ENCODE measurements at regions not wholly inside any gene's neighbourhood (a gene's known extent, or its start where the extent isn't known, plus 50 kb on each side); places are given as distances from the start of the nearest gene placed in this dataset.

GRCh38 chr14:101192661-101193000, 289.1 kb upstream of the RTL1 start:
- TF ChIP-seq EZH2 (IDR thresholded peaks at IDR 0.05; ENCODE audit: insufficient read depth, low read length) (no peak), CTCF (IDR thresholded peaks at IDR 0.05; ENCODE audit: insufficient read depth, low read depth, low read length) (no peak)

Measured in astrocyte (in vitro differentiated cells and primary cell).